Liver (tissue), 7 donors: ENCODE measurements at regions not wholly inside any gene's neighbourhood (a gene's known extent, or its start where the extent isn't known, plus 50 kb on each side); places are given as distances from the start of the nearest gene placed in this dataset.

ENCODE experiments used
- DNase-seq: peaks from one replicate; pipeline ENCODE4 v3.0.0-alpha.2; 2017; ENCODE audit warnings: low spot score
- H3K27ac ChIP-seq, 2 donors: one replicate each; pipeline ENCODE4 v1.7.0; 2013; ENCODE audit warnings: inconsistent platforms in 2 of 2, low read length in 2 of 2, control low read depth in 1 of 2, low read depth in 1 of 2, mild to moderate bottlenecking in 1 of 2
- H3K27me3 ChIP-seq, 4 donors: one replicate each; pipeline versions ENCODE4 v1.6.1 to v1.7.0; 2013; ENCODE audit warnings: low read length in 3 of 4, inconsistent platforms in 1 of 4, mild to moderate bottlenecking in 1 of 4, moderate library complexity in 1 of 4; ENCODE audit not compliant: control insufficient read depth in 4 of 4, insufficient read depth in 4 of 4
- H3K36me3 ChIP-seq, 4 donors: one replicate each; pipeline versions ENCODE4 v1.6.1 to v1.7.0; 2013; ENCODE audit warnings: low read length in 3 of 4, mild to moderate bottlenecking in 3 of 4, low read depth in 1 of 4, moderate library complexity in 1 of 4; ENCODE audit not compliant: control insufficient read depth in 4 of 4, insufficient read depth in 3 of 4
- H3K4me1 ChIP-seq, 4 donors: one replicate each; pipeline versions ENCODE4 v1.6.1 to v1.7.0; 2013; ENCODE audit warnings: low read length in 3 of 4, mild to moderate bottlenecking in 3 of 4, moderate library complexity in 1 of 4; ENCODE audit not compliant: control insufficient read depth in 4 of 4, insufficient read depth in 4 of 4
- H3K4me3 ChIP-seq, 3 donors: one replicate each; pipeline versions ENCODE4 v1.6.1 to v1.7.0; 2013; ENCODE audit warnings: low read length in 3 of 3, control low read depth in 1 of 3, low read depth in 1 of 3, mild to moderate bottlenecking in 1 of 3
- H3K9ac ChIP-seq, 2 donors: one replicate each; pipeline ENCODE4 v1.7.0; 2013; ENCODE audit warnings: low read length in 2 of 2, mild to moderate bottlenecking in 2 of 2, moderate library complexity in 2 of 2, control low read depth in 1 of 2, low read depth in 1 of 2
- H3K9me3 ChIP-seq, 4 donors: one replicate each; pipeline versions ENCODE4 v1.6.1 to v1.7.0; 2013; ENCODE audit warnings: low read length in 3 of 4; ENCODE audit not compliant: control insufficient read depth in 4 of 4
- ATF3 ChIP-seq: IDR thresholded peaks from 2 replicates; pipeline ENCODE4 v1.6.1; 2016; ENCODE audit warnings: antibody characterized with exemption
- CTCF ChIP-seq: fragments of 150-350 bp; IDR thresholded peaks from 2 replicates; pipeline ENCODE4 v1.5.1; 2017; ENCODE audit warnings: improper control_type of control experiment, low read depth, low read length; ENCODE audit not compliant: missing input control
- EGR1 ChIP-seq, 2 donors: IDR thresholded peaks; 2 replicates each; pipeline ENCODE4 v1.6.1; 2016 to 2018; ENCODE audit warnings: antibody characterized with exemption in 2 of 2, low read depth in 2 of 2
- GABPA ChIP-seq, 2 donors: IDR thresholded peaks in 1 of 2; conservative IDR thresholded peaks in 1 of 2; 2 replicates each; pipeline ENCODE4 v1.6.1; 2016; ENCODE audit warnings: antibody characterized with exemption in 2 of 2, mild to moderate bottlenecking in 1 of 2, moderate library complexity in 1 of 2
- HNF4A ChIP-seq, 2 donors: conservative IDR thresholded peaks; 2 replicates each; pipeline ENCODE4 v1.6.1; 2016; ENCODE audit warnings: antibody characterized with exemption in 2 of 2, mild to moderate bottlenecking in 2 of 2
- HNF4G ChIP-seq: IDR thresholded peaks from 2 replicates; pipeline ENCODE4 v1.6.1; 2016; ENCODE audit warnings: antibody characterized with exemption
- JUND ChIP-seq, 2 donors: IDR thresholded peaks; 2 replicates each; pipeline ENCODE4 v1.6.1; 2016; ENCODE audit warnings: antibody characterized with exemption in 2 of 2
- MAX ChIP-seq: IDR thresholded peaks from 2 replicates; pipeline ENCODE4 v1.6.1; 2016; ENCODE audit warnings: antibody characterized with exemption
- REST ChIP-seq: IDR thresholded peaks from 2 replicates; pipeline ENCODE4 v1.6.1; 2016; ENCODE audit warnings: antibody characterized with exemption, mild to moderate bottlenecking
- RXRA ChIP-seq, 2 donors: IDR thresholded peaks; 2 replicates each; pipeline ENCODE4 v1.6.1; 2017 to 2018; ENCODE audit warnings: antibody characterized with exemption in 2 of 2, mild to moderate bottlenecking in 1 of 2
- SP1 ChIP-seq: IDR thresholded peaks from 2 replicates; pipeline ENCODE4 v1.6.1; 2018; ENCODE audit warnings: antibody characterized with exemption, mild to moderate bottlenecking
- ZBTB33 ChIP-seq: IDR thresholded peaks from 2 replicates; pipeline ENCODE4 v1.6.1; 2016; ENCODE audit warnings: antibody characterized with exemption
- donor health status: healthy.
- donor health status: healthy.
- donor health status: healthy.
- donor health status: healthy.

- TF ChIP-seq ATF3: no peak
- no peak for TF ChIP-seq EGR1 (IDR thresholded peaks at IDR 0.05; ENCODE audit: low read depth in 2 of 2)
Measured at GRCh38 chr17:68775969-68776368, 174.8 kb upstream of the FAM20A start (continued).

GRCh38 chr17:68775318-68775717 is 174.2 kb upstream of the FAM20A start:
- TF ChIP-seq REST (no peak), EGR1 (IDR thresholded peaks at IDR 0.05; ENCODE audit: low read depth in 2 of 2) (no peak), HNF4A (conservative IDR thresholded peaks at IDR 0.05) (no peak), ZBTB33 (no peak), MAX (no peak), GABPA (IDR thresholded peaks at IDR 0.05 in 1 of 2, conservative IDR thresholded peaks at IDR 0.05 in 1 of 2) (no peak), JUND (IDR thresholded peaks at IDR 0.05) (no peak), ATF3 (no peak), HNF4G (no peak), SP1 (no peak), RXRA (IDR thresholded peaks at IDR 0.05) (no peak), CTCF (no peak)
- no peak overlapping the region for H3K4me3 ChIP-seq
- no peaks in the 10 kb centered on the region for H3K36me3 ChIP-seq
- no peaks in the 10 kb centered on the region for H3K9me3 ChIP-seq
- no peak overlapping the region for H3K27ac ChIP-seq
- DNase-seq: no peak
- peaks cover 0 to 16% (median 8%) of the 10 kb centered on the region in 4 donors for H3K4me1 ChIP-seq
- H3K27me3 ChIP-seq: no peaks in the 10 kb centered on the region
- H3K9ac ChIP-seq: peak overlapping the region in 1 of 2 donors; percentile 27
